GM18868 (cell line): ENCODE measurements at regions not wholly inside any gene's neighbourhood (a gene's known extent, or its start where the extent isn't known, plus 50 kb on each side); places are given as distances from the start of the nearest gene placed in this dataset.
"Not testable (repeated sequence)": the region's sequence is repeated elsewhere in the genome, so short reads cannot be mapped to it uniquely, and the experiment has no call there.

ENCODE experiments used
- ATAC-seq: cut with Tn5 transposase; IDR thresholded peaks from one replicate; pipeline ENCODE4 v1.9.1; 2021; ENCODE audit warnings: mild to moderate bottlenecking, moderate library complexity; ENCODE audit not compliant: unreplicated experiment

- ATAC-seq, result no peak
These were observed 174.1 kb downstream of the PRELID2 start for GRCh38 chr5:145660897-145661640.

- ATAC-seq, result no peak
These were observed 176.7 kb downstream of the PRELID2 start for GRCh38 chr5:145658435-145658834.

DNA sequence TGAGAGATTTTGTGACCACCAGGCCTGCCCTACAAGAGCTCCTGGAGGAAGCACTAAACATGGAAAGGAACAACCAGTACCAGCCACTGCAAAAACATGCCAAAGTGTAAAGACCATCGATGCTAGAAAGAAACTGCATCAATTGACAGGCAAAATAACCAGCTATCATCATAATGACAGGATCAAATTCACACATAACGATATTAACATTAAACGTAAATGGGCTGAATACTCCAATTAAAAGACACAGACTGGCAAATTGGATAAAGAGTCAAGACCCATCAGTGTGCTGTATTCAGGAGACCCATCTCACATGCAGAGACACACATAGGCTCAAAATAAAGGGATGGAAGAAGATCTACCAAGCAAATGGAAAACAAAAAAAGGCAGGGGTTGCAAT is 182.4 kb downstream of the PRELID2 start:
- ATAC-seq, result not testable (repeated sequence)

DNA sequence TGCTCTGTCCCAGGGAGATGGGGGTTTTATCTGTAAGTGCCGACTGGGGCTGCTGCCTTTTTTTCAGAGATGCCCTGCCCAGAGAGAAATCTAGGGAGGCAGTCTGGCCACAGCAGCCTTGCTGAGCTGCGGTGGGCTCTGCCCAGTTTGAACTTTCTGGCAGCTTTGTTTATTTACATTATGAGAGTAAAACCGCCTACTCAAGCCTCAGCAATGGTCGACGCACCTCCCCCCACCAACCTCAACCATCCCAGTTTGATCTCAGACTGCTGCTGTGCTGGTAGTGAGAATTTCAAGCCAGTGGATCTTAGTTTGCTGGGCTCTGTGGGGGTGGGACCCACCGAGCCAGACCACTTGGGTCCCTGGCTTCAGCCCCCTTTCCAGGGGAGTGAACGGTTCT is 188.0 kb downstream of the PRELID2 start:
- ATAC-seq, result not testable (repeated sequence)

DNA sequence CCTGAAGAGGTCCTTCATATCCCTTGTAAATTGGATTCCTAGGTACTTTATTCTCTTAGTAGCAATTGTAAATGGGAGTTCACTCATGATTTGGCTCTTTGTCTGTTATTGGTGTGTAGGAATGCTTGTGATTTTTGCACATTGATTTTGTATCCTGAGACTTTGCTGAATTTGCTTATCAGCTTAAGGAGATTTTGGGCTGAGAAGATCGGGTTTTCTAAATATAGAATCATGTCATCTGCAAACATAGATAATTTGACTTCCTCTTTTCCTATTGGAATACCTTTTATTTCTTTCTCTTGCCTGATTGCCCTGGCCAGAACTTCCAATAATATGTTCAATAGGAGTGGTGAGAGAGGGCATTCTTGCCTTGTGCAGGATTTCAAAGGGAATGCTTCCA is 191.9 kb downstream of the PRELID2 start:
- not testable (repeated sequence) for ATAC-seq

GRCh38 chr5:145637396-145637795 is 197.7 kb downstream of the PRELID2 start:
- ATAC-seq, result no peak

- no peak for ATAC-seq
These were observed 198.8 kb downstream of the PRELID2 start for GRCh38 chr5:145636371-145636770.

- no peak for ATAC-seq
These were observed 201.7 kb downstream of the PRELID2 start for GRCh38 chr5:145633474-145633873.

DNA sequence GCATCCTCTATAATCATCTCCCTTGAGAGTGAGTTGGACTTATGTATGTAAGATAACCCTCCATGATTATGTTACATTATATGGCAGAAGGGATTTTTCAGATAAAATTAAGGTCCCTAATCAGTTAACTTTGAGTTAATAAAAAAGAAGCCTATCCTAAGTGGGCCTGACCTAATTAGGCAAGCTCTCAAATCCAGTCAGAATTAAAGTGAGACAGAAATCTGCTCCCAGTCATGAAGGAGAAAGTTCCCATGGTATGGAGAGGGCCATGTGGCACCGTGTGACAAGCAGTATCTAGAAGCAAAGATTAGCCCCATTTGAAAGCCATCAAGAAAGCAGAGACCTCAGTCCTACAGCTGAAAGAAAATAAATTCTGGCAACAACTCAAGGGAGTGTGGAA is 202.4 kb downstream of the PRELID2 start:
- ATAC-seq, result no peak

DNA sequence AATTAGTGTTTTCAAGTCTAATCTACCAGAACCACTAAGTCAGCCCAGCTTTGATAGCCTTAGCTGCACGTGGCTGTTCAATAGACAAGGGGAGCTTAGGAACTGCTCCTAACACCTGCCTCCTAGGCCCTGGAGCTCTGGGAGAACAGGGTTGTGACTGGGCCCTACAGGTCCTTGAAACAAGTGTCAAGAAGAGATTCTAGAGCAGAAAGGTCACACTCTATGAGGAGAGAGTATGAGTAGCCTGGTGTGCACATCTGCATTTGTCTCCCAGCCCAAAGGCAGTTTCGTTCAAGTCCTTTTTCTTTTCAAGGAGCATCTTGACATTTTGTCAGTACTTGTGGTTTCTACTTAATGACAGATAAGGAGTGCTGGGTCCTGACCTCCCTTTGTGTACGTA is 206.1 kb downstream of the PRELID2 start:
- no peak for ATAC-seq

- ATAC-seq, result no peak
These were observed 206.6 kb downstream of the PRELID2 start for GRCh38 chr5:145628525-145628924.

DNA sequence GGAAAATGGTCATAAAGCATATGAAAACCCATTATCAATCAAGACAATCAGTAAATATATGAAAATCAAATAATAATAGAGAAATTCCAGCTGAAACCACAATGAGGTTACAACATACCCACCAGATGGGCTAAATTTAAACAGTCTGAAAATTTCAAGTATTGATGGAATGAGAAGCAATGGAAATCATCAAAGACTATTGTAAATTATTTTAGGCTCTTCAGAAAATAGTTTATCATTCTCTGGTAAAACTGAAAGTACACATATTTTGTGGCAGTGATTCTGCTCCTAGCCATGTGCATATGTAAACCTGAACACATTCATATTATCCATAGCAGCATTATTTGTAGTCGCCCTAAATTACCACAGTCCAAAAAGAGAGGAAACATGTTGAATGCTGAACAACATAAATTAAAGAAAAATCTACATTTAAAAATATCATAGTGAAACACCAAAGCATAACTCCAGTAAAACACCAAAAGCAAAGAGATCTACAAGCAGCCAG is 215.3 kb downstream of the PRELID2 start:
- no peak for ATAC-seq

DNA sequence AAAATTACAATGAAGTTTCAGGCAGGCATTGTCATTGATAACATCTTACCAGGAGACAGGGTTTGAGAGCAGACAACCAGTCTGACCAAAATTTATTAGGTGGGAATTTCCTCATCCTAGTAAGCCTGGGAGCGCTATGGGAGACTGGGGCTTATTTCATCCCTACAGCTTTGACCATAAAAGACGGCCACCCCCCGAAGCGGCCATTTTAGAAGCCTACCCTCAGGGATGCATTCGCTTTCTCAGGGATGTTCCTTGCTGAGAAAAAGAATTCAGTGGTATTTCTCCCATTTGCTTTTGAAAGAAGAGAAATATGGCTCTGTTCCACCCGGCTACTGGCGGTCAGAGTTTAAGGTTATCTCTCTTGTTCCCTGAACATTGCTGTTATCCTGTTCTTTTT is 218.4 kb downstream of the PRELID2 start:
- ATAC-seq, result not testable (repeated sequence)

- no peak for ATAC-seq
These were observed 236.2 kb downstream of the PRELID2 start for GRCh38 chr5:145598983-145599382.

DNA sequence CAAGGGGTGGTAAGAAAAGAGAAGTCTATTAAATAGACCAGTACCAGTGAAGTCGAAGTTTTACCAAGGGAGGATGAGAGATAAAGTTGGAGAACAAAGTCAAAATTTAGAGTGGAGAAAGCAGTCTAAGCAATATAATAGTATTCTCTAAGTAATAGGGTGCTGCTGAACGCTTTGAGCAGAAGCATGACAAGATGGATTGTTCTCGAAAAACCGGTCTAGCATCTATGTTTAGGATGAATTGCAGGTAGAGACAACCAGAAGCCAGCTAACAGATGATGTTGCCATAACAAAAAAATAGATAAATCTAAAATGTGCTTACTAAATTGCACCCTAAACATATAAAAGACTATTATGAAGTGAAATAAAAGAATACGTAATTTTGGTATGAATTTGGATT is 237.0 kb downstream of the PRELID2 start:
- no peak for ATAC-seq

GRCh38 chr5:145591578-145591977 is 243.6 kb downstream of the PRELID2 start:
- ATAC-seq, result no peak

DNA sequence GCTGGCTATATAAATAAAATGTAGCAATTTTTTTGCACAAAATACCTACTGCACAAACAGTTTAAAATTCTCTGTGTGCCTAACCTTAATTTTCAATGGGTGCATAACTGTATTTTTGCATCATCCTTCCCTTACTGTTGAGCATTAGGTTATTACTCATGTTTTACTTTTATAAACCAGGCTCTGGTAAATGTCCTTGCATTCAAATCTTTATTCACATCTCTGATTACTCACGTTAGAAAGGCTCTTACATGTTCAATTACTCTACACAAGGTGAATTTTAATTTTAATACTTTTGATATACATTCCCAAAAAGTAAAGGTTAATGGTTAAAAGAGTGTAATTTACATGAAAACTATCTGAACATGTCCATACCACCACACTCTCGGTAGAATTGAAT is 246.1 kb downstream of the PRELID2 start:
- no peak for ATAC-seq

DNA sequence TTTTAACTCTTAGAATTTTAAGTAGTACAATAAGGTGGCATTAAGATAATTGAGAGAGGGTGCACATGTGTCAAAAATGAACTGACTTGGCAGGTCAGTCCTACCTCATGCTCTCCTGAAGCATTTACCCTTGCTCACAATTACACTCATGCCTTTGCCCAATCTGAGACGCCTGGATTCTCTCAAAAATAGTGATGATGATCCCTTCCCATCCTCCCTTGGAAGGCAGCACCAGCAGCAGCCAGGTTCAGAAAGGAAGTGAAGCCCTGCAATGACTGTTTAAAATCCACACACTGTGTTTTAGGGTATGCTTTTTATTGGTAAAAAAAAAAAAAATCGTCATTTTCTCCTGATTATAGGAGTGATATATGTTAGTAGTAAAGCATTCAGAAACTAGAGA is 246.6 kb downstream of the PRELID2 start:
- ATAC-seq, result no peak

DNA sequence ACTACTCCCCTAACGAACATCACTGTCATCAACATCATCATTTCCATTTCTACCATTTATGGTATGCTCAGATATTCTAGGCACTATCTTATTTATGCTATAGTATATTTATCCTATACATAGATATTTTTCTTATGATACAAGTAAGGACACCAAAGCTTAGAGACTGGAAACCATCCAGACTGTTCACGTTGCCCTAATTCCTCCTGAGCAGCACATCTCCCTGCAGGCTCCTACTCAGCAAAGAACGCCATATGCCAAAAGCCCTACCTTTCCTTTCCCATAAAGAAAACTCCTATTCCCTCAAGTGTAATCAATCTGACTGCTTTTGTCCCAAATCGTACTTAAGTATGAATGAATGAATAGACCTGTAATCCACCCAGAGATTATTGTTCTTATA is 247.0 kb downstream of the PRELID2 start:
- no peak for ATAC-seq

GRCh38 chr5:145587710-145588109 is 247.4 kb downstream of the PRELID2 start:
- ATAC-seq, result no peak

- ATAC-seq, result no peak
These were observed 247.9 kb downstream of the PRELID2 start for GRCh38 chr5:145587308-145587672.

DNA sequence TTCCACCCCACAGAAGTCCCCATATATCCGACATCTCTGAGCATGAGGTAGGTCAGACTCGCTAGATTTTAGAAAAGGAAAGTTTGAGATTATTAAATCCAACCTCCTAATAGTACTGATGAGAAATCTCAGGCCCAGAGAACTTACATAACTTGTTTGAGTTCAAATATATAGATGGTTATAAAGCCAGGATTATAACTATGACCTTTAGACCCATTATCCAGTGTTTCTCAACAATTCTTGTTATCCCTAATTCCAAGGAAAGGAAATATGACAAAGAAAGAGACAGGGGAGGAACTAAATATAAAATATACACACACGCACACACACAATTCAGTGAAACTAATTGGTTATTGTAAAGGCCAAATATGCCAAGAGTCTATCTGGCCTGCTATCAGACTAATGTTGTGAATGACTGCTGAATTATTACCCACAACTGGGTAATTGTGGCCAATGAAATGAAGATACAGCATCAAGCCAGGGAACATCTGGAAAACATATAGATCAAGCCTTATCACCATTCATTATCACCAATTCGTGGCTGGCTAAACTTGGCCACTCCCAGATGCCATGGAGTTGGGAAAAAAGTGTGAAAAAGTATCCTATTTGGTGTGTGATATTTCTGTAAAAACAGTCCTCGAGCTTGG is 248.4 kb downstream of the PRELID2 start:
- ATAC-seq, result no peak
